Endothelial cell of umbilical vein (primary cell): ENCODE measurements at regions not wholly inside any gene's neighbourhood (a gene's known extent, or its start where the extent isn't known, plus 50 kb on each side); places are given as distances from the start of the nearest gene placed in this dataset.

Experiments used
- BruUV-seq: library from RNA; stranded (reverse); fragments of 400-500 nt; replicated peaks from 2 replicates; lab custom pipeline; 2021; lab: Mats Ljungman, UMichigan
- CTCF ChIA-PET: fragments of 300-600, 350-600 bp; sonication (Branson Sonifier 250); formaldehyde crosslinking; loops from one replicate; lab custom pipeline; 2021; ENCODE audit warnings: antibody characterized with exemption, inconsistent platforms; lab: Charles Lee
- POLR2A ChIA-PET: fragments of 300-600, 350-600 bp; sonication (Branson Sonifier 250); formaldehyde crosslinking; loops from one replicate; lab custom pipeline; 2021; ENCODE audit warnings: antibody characterized with exemption, inconsistent platforms; lab: Charles Lee
- DNase-seq: peaks from one replicate; pipeline ENCODE4 v3.0.0-alpha.2; 2011; ENCODE audit warnings: low read depth, low spot score
- FAIRE-seq: peaks from 2 replicates; lab custom pipeline; 2011; peaks lifted over from hg19 to GRCh38; lab: Jason Lieb, UNC
- H2AFZ ChIP-seq: 2 replicates; pipeline ENCODE4 v1.6.0; 2012; ENCODE audit warnings: low read depth, low read length, control low read depth, inconsistent platforms
- H3K27ac ChIP-seq: 2 replicates; pipeline ENCODE4 v1.5.1; 2011; ENCODE audit warnings: low read depth, mild to moderate bottlenecking, control low read depth, low read length, moderate library complexity; ENCODE audit not compliant: insufficient read depth
- H3K27me3 ChIP-seq, 2 experiments: 2 replicates each; pipeline versions ENCODE4 v1.6.0 to v1.6.1; 2011; ENCODE audit warnings: low read length in 2 of 2, mixed read lengths in 1 of 2; ENCODE audit not compliant: control insufficient read depth in 2 of 2, insufficient read depth in 2 of 2
- H3K36me3 ChIP-seq, 2 experiments: 2 replicates in 1 of 2; 3 replicates in 1 of 2; pipeline ENCODE4 v1.5.1; 2011; ENCODE audit warnings: low read length in 2 of 2, mild to moderate bottlenecking in 1 of 2, moderate library complexity in 1 of 2; ENCODE audit not compliant: control insufficient read depth in 2 of 2, insufficient read depth in 2 of 2; ENCODE audit errors: extremely low read depth in 1 of 2
- H3K4me1 ChIP-seq: 3 replicates; pipeline ENCODE4 v1.5.1; 2011; ENCODE audit warnings: mild to moderate bottlenecking, low read length; ENCODE audit not compliant: control insufficient read depth, insufficient read depth; ENCODE audit errors: extremely low read depth
- H3K4me2 ChIP-seq: 2 replicates; pipeline ENCODE4 v1.6.1; 2011; ENCODE audit warnings: low read length, control low read depth, mixed read lengths; ENCODE audit not compliant: insufficient read depth
- H3K4me3 ChIP-seq, 3 experiments: fragments of 200-600 bp in 1 of 3; sonication (generic), shearing (Covaris generic) in 1 of 3; replicated peaks in 1 of 3; 2 replicates each; pipeline ENCODE4 v1.5.1; 2011 to 2016; ENCODE audit warnings: control low read depth in 3 of 3, low read length in 3 of 3, mild to moderate bottlenecking in 2 of 3, inconsistent platforms in 1 of 3, low read depth in 1 of 3, moderate library complexity in 1 of 3; ENCODE audit not compliant: insufficient read depth in 1 of 3
- H3K79me2 ChIP-seq: 2 replicates; pipeline ENCODE4 v1.6.0; 2012; ENCODE audit warnings: low read length, inconsistent platforms; ENCODE audit not compliant: control insufficient read depth, insufficient read depth
- H3K9ac ChIP-seq: replicated peaks from 2 replicates; pipeline ENCODE3; 2011; ENCODE audit warnings: low read length, control low read depth; ENCODE audit not compliant: insufficient read depth; ENCODE audit errors: extremely low read depth
- H3K9me1 ChIP-seq: replicated peaks from 3 replicates; pipeline ENCODE4 v1.6.0; 2011; ENCODE audit warnings: mild to moderate bottlenecking, low read length; ENCODE audit not compliant: control insufficient read depth, insufficient read depth; ENCODE audit errors: extremely low read depth
- H3K9me3 ChIP-seq: replicated peaks from 2 replicates; pipeline ENCODE4 v1.5.1; 2012; ENCODE audit warnings: low read length, inconsistent platforms; ENCODE audit not compliant: control insufficient read depth, insufficient read depth
- H4K20me1 ChIP-seq: replicated peaks from 2 replicates; pipeline ENCODE3; 2011; ENCODE audit warnings: mild to moderate bottlenecking, low read length; ENCODE audit not compliant: control insufficient read depth, insufficient read depth; ENCODE audit errors: extremely low read depth
- EZH2 ChIP-seq: IDR thresholded peaks from 2 replicates; pipeline ENCODE4 v1.6.1; 2012; ENCODE audit warnings: borderline replicate concordance, low read depth, mild to moderate bottlenecking, moderate library complexity, low read length, inconsistent platforms; ENCODE audit not compliant: severe bottlenecking
- FOS ChIP-seq: IDR thresholded peaks from 2 replicates; pipeline ENCODE4 v1.6.1; 2011; ENCODE audit warnings: mild to moderate bottlenecking, low read length, moderate library complexity, borderline replicate concordance; ENCODE audit not compliant: insufficient read depth
- JUN ChIP-seq: IDR thresholded peaks from 2 replicates; pipeline ENCODE4 v1.6.1; 2011; ENCODE audit warnings: borderline replicate concordance, low read depth; ENCODE audit not compliant: insufficient read length, insufficient read depth
- MYC ChIP-seq: IDR thresholded peaks from one replicate; pipeline ENCODE4 v1.6.1; 2011; ENCODE audit warnings: mild to moderate bottlenecking, low read depth, low read length
- POLR2A ChIP-seq: IDR thresholded peaks from 2 replicates; pipeline ENCODE4 v1.6.1; 2012; ENCODE audit warnings: low read depth, mild to moderate bottlenecking, control low read depth, low read length
- dilution Hi-C: fragments of 300-500 bp; cut with MboI; formaldehyde crosslinking; loops from one replicate; pipeline ENCODE4 v1.15.0; 2019; ENCODE audit warnings: low sequenced_read_pairs; ENCODE audit not compliant: extremely low pct_ligation_motif_present
- intact Hi-C: fragments of 100-400 bp; cut with micrococcal nuclease; formaldehyde crosslinking; loops from one replicate; pipeline ENCODE4 v1.10.0; 2022

GRCh38 chr18:28903306-28903705, 726.4 kb upstream of the CDH2 start:
- no peaks in the 10 kb centered on the region for H3K79me2 ChIP-seq
- no peaks in the 10 kb centered on the region for H4K20me1 ChIP-seq
- ChIA-PET CTCF (no interaction called here), POLR2A (no interaction called here)
- no TSS peak for BruUV-seq
- no peak for TF ChIP-seq EZH2
- no peak overlapping the region for H3K4me2 ChIP-seq
- dilution Hi-C loops, result no loop called here
- FAIRE-seq (no peak), DNase-seq (no peak)
- H3K36me3 ChIP-seq, result no peaks in the 10 kb centered on the region
- no peak overlapping the region for H3K27ac ChIP-seq
- no peak overlapping the region for H2AFZ ChIP-seq
- no peaks in the 10 kb centered on the region for H3K9me1 ChIP-seq
- no peaks in the 10 kb centered on the region for H3K27me3 ChIP-seq
- intact Hi-C loops, result loop anchor here (10.0 kb wide), 1 partner anchor 261 kb away; no protein-coding TSS in a partner anchor
- H3K9ac ChIP-seq, result no peak overlapping the region
- peaks cover 10% of the 10 kb centered on the region for H3K4me1 ChIP-seq
- no peaks in the 10 kb centered on the region for H3K9me3 ChIP-seq
- no peak overlapping the region for H3K4me3 ChIP-seq

GRCh38 chr18:28890791-28891190, 713.9 kb upstream of the CDH2 start:
- FAIRE-seq (no peak), DNase-seq (peak; percentile 6)
- Histone ChIP-seq H3K4me3 (no peak overlapping the region), H3K9me1 (no peaks in the 10 kb centered on the region), H3K79me2 (no peaks in the 10 kb centered on the region), H3K27ac (no peak overlapping the region), H2AFZ (peak overlapping the region; percentile 17), H3K9ac (no peak overlapping the region), H3K4me1 (no peaks in the 10 kb centered on the region), H3K4me2 (no peak overlapping the region), H3K9me3 (no peaks in the 10 kb centered on the region), H3K36me3 (no peaks in the 10 kb centered on the region), H4K20me1 (no peaks in the 10 kb centered on the region), H3K27me3 (no peaks in the 10 kb centered on the region)
- BruUV-seq, result no TSS peak
- TF ChIP-seq EZH2, result no peak
- no peak for TF ChIP-seq JUN
- no peak for TF ChIP-seq MYC
- no peak for TF ChIP-seq FOS
- TF ChIP-seq POLR2A, result no peak
- intact Hi-C loops (no loop called here), dilution Hi-C loops (no loop called here)
- ChIA-PET CTCF (no interaction called here), POLR2A (no interaction called here)
